A549 (cell line): ENCODE measurements at regions not wholly inside any gene's neighbourhood (a gene's known extent, or its start where the extent isn't known, plus 50 kb on each side); places are given as distances from the start of the nearest gene placed in this dataset.
"Not testable (repeated sequence)": the region's sequence is repeated elsewhere in the genome, so short reads cannot be mapped to it uniquely, and the experiment has no call there.

Source experiments
- CBX2 ChIP-seq: fragments of 200-600 bp; sonication (generic); IDR thresholded peaks from 2 replicates; pipeline ENCODE4 v1.6.1; 2016; ENCODE audit warnings: low read depth, mild to moderate bottlenecking, borderline replicate concordance
- CTCF ChIP-seq: fragments of >200 bp; sonication (Bioruptor Twin); formaldehyde crosslinking; IDR thresholded peaks from 3 replicates; pipeline ENCODE4 v1.5.1; 2016
- EP300 ChIP-seq, 2 experiments: fragments of >200 bp; sonication (Bioruptor Twin); formaldehyde crosslinking; IDR thresholded peaks; 2 replicates in 1 of 2; 3 replicates in 1 of 2; pipeline ENCODE4 v1.6.1; 2016 to 2017
- MAX ChIP-seq: IDR thresholded peaks from 2 replicates; pipeline ENCODE4 v1.6.1; 2012

- TF ChIP-seq CTCF; MAX; CBX2; EP300 (IDR thresholded peaks at IDR 0.05): not testable (repeated sequence)
Measured at GRCh38 chrY:18483354-18483753, 63.2 kb upstream of the HSFY1 start.
